ENCODE measurements at regions not wholly inside any gene's neighbourhood (a gene's known extent, or its start where the extent isn't known, plus 50 kb on each side); places are given as distances from the start of the nearest gene placed in this dataset.

- TF ChIP-seq ZNF274 (IDR thresholded peaks at IDR 0.05; ENCODE audit: low read depth, low read length) (no peak), SUZ12 (IDR thresholded peaks at IDR 0.05; ENCODE audit: extremely low read depth, insufficient read depth, insufficient read length) (no peak), YY1 (IDR thresholded peaks at IDR 0.05; ENCODE audit: insufficient read depth, insufficient read length) (no peak)
These were observed 233.9 kb downstream of the CHIC2 start for GRCh38 chr4:53830511-53830910.
